Testis (tissue), 2 donors: ENCODE measurements at regions not wholly inside any gene's neighbourhood (a gene's known extent, or its start where the extent isn't known, plus 50 kb on each side); places are given as distances from the start of the nearest gene placed in this dataset.

ENCODE experiments used
- POLR2A ChIP-seq: fragments of 450-650 bp; IDR thresholded peaks from one replicate; pipeline ENCODE4 v1.6.1; 2017; ENCODE audit warnings: antibody characterized with exemption, mild to moderate bottlenecking, moderate library complexity
- TF ChIP-seq, protein P1 (sequence below), 3 experiments: fragments of 450-650 bp in 2 of 3; fragments of 200-600 bp in 1 of 3; sonication (generic) in 1 of 3; IDR thresholded peaks; one replicate each; pipeline ENCODE4 v1.5.1; 2016 to 2019; ENCODE audit warnings: antibody characterized with exemption in 3 of 3, mild to moderate bottlenecking in 2 of 3, moderate library complexity in 1 of 3

DNA sequence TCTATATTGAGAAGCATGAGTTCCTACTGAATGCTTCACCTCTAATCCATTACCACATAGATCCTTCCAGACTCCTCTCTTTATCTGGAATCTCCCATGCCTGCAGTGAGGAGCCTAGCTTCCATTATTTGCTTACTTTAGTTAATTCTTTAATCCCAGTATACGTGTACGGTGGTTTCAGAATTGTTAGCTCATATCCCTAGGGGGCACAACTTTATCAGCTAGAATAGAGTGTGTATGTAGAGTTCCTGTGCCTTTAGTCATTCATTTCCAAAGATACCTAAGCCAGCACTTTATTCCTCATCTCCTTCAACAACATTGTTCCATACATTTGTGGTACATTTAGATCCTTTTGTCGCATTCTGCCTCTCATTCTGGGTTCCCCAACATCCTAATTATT is 226.0 kb downstream of the TJP1 start:
- TF ChIP-seq POLR2A = no peak
- TF ChIP-seq, protein P1, sequence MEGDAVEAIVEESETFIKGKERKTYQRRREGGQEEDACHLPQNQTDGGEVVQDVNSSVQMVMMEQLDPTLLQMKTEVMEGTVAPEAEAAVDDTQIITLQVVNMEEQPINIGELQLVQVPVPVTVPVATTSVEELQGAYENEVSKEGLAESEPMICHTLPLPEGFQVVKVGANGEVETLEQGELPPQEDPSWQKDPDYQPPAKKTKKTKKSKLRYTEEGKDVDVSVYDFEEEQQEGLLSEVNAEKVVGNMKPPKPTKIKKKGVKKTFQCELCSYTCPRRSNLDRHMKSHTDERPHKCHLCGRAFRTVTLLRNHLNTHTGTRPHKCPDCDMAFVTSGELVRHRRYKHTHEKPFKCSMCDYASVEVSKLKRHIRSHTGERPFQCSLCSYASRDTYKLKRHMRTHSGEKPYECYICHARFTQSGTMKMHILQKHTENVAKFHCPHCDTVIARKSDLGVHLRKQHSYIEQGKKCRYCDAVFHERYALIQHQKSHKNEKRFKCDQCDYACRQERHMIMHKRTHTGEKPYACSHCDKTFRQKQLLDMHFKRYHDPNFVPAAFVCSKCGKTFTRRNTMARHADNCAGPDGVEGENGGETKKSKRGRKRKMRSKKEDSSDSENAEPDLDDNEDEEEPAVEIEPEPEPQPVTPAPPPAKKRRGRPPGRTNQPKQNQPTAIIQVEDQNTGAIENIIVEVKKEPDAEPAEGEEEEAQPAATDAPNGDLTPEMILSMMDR (IDR thresholded peaks at IDR 0.05) = peak in 1 of 3 experiments; percentile 6
